Loucy (cell line): ENCODE measurements at regions not wholly inside any gene's neighbourhood (a gene's known extent, or its start where the extent isn't known, plus 50 kb on each side); places are given as distances from the start of the nearest gene placed in this dataset.

Source experiments
- H2AFZ ChIP-seq: fragments of 200-600 bp; sonication (generic); 2 replicates; pipeline ENCODE4 v1.6.0; 2016; ENCODE audit warnings: antibody characterized with exemption, mild to moderate bottlenecking, low read length, moderate library complexity
- H3F3A ChIP-seq: fragments of 200-600 bp; 2 replicates; pipeline ENCODE4 v1.6.0; 2016; ENCODE audit warnings: antibody characterized with exemption, low read depth, mild to moderate bottlenecking
- H3K27me3 ChIP-seq: fragments of 200-600 bp; sonication (generic); 2 replicates; pipeline ENCODE4 v1.6.1; 2014; ENCODE audit warnings: low read length, mild to moderate bottlenecking; ENCODE audit not compliant: insufficient read depth, poor library complexity, severe bottlenecking
- H3K36me3 ChIP-seq: fragments of 200-600 bp; sonication (generic); 2 replicates; pipeline ENCODE4 v1.6.1; 2016; ENCODE audit warnings: low read length; ENCODE audit not compliant: insufficient read depth
- H3K4me1 ChIP-seq: fragments of 200-600 bp; sonication (generic); 2 replicates; pipeline ENCODE4 v1.5.1; 2014; ENCODE audit warnings: low read length, mild to moderate bottlenecking; ENCODE audit not compliant: insufficient read depth, poor library complexity, severe bottlenecking
- H3K4me2 ChIP-seq: fragments of 200-600 bp; sonication (generic); 2 replicates; pipeline ENCODE4 v1.6.0; 2014; ENCODE audit warnings: antibody characterized with exemption, low read length, low read depth, mild to moderate bottlenecking; ENCODE audit not compliant: poor library complexity, severe bottlenecking
- H3K4me3 ChIP-seq: fragments of 200-600 bp; sonication (generic); 2 replicates; pipeline ENCODE4 v1.5.1; 2014; ENCODE audit warnings: low read length, mild to moderate bottlenecking, mixed read lengths; ENCODE audit not compliant: poor library complexity, severe bottlenecking
- H3K79me2 ChIP-seq: fragments of 200-600 bp; sonication (generic); 2 replicates; pipeline ENCODE4 v1.6.1; 2014; ENCODE audit warnings: low read length; ENCODE audit not compliant: insufficient read depth
- H3K9ac ChIP-seq: fragments of 200-600 bp; sonication (generic); 2 replicates; pipeline ENCODE4 v1.6.0; 2014; ENCODE audit warnings: mild to moderate bottlenecking, low read depth, low read length, moderate library complexity; ENCODE audit not compliant: poor library complexity, severe bottlenecking
- H3K9me2 ChIP-seq: fragments of 200-600 bp; sonication (generic); replicated peaks from 2 replicates; pipeline ENCODE4 v1.6.1; 2016; ENCODE audit warnings: low read depth, low read length, mixed read lengths
- H3K9me3 ChIP-seq: fragments of 200-600 bp; sonication (generic); 2 replicates; pipeline ENCODE4 v1.6.1; 2014; ENCODE audit warnings: mild to moderate bottlenecking, antibody characterized with exemption, low read length, low read depth; ENCODE audit not compliant: insufficient read depth
- H4K20me1 ChIP-seq: fragments of 200-600 bp; sonication (generic); 2 replicates; pipeline ENCODE4 v1.6.0; 2014; ENCODE audit warnings: antibody characterized with exemption, low read length, mild to moderate bottlenecking; ENCODE audit not compliant: insufficient read depth, poor library complexity, severe bottlenecking
- EZH2phosphoT487 ChIP-seq: fragments of 200-600 bp; IDR thresholded peaks from 2 replicates; pipeline ENCODE4 v1.6.1; 2018; ENCODE audit warnings: antibody characterized with exemption, mild to moderate bottlenecking, moderate library complexity, borderline replicate concordance
- TF ChIP-seq, protein P1 (sequence below): fragments of 200-600 bp; sonication (generic); conservative IDR thresholded peaks from 2 replicates; pipeline ENCODE4 v1.5.1; 2014; ENCODE audit warnings: mild to moderate bottlenecking, antibody characterized with exemption, low read length

DNA sequence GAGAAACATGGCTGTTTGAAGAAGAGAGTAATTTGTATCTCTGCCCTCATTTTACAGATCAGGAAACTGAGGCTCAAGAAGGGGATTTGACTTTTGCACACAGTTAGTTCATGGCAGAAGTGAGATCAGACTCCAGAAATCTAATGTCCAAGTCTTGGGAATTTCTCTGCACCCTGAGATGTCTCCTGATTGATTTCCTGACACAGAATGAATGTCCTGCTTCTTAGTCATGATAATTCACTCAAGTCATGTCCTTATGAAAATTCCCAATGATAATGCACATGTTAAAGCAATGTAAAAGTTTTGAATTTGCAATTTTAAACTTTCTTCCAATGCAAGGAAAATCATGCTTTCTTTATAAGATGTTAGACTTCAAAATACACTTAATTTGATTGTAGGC, 105.9 kb downstream of the ACKR3 start:
- Histone ChIP-seq H3K9me2 (no peaks in the 10 kb centered on the region), H3K27me3 (no peaks in the 10 kb centered on the region), H3K9me3 (peaks cover 2% of the 10 kb centered on the region; the same call in 1 of the 2 replicates), H3K4me2 (no peak overlapping the region), H3K4me3 (no peak overlapping the region), H3F3A (no peaks in the 10 kb centered on the region), H3K9ac (no peak overlapping the region), H3K4me1 (no peaks in the 10 kb centered on the region), H4K20me1 (no peaks in the 10 kb centered on the region), H2AFZ (no peak overlapping the region), H3K36me3 (no peaks in the 10 kb centered on the region), H3K79me2 (no peaks in the 10 kb centered on the region)
- TF ChIP-seq, protein P1, sequence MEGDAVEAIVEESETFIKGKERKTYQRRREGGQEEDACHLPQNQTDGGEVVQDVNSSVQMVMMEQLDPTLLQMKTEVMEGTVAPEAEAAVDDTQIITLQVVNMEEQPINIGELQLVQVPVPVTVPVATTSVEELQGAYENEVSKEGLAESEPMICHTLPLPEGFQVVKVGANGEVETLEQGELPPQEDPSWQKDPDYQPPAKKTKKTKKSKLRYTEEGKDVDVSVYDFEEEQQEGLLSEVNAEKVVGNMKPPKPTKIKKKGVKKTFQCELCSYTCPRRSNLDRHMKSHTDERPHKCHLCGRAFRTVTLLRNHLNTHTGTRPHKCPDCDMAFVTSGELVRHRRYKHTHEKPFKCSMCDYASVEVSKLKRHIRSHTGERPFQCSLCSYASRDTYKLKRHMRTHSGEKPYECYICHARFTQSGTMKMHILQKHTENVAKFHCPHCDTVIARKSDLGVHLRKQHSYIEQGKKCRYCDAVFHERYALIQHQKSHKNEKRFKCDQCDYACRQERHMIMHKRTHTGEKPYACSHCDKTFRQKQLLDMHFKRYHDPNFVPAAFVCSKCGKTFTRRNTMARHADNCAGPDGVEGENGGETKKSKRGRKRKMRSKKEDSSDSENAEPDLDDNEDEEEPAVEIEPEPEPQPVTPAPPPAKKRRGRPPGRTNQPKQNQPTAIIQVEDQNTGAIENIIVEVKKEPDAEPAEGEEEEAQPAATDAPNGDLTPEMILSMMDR, result no peak
- no peak for TF ChIP-seq EZH2phosphoT487

DNA sequence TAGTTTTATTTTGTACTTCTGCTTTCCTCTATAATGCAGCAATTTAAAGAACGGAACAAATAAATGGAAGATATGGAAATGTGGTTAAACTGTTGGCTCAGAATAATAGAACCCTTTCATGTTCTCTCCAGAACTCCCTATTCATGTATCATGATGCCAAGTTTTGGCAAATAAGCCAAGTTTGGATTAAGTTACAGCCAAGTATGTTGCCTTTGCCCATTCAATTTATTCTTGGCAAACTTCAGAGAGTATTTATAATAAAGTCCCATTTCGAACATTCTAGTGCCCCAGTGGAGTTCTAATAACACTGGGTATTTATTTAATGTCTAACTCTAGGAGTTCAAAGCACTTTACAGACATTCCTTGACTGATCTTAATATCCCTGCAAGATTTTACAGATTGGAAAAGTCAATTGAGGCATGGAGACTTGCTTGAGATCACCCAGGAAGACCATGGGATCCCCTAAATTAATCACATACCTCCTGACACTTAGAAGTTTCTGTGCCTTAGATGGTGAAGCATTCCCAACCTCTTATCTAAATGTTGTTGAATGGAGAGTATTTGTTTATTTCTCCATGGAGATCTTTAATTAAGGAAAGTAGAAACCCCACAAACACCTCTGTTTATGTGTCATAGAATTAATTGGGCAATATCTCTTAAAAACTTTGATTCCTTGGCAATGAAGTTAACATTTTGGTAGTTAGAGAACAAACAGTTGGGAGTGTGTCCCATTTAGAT, 106.7 kb downstream of the ACKR3 start:
- Histone ChIP-seq H4K20me1 (no peaks in the 10 kb centered on the region), H3K27me3 (no peaks in the 10 kb centered on the region), H3K79me2 (no peaks in the 10 kb centered on the region), H3K4me2 (no peak overlapping the region), H3K9me2 (no peaks in the 10 kb centered on the region), H3K4me3 (no peak overlapping the region), H3F3A (no peaks in the 10 kb centered on the region), H3K9me3 (no peaks in the 10 kb centered on the region; the same call in 1 of the 2 replicates), H2AFZ (no peak overlapping the region), H3K9ac (no peak overlapping the region), H3K4me1 (no peaks in the 10 kb centered on the region), H3K36me3 (no peaks in the 10 kb centered on the region)
- TF ChIP-seq EZH2phosphoT487, result no peak
- TF ChIP-seq, protein P1, result no peak

DNA sequence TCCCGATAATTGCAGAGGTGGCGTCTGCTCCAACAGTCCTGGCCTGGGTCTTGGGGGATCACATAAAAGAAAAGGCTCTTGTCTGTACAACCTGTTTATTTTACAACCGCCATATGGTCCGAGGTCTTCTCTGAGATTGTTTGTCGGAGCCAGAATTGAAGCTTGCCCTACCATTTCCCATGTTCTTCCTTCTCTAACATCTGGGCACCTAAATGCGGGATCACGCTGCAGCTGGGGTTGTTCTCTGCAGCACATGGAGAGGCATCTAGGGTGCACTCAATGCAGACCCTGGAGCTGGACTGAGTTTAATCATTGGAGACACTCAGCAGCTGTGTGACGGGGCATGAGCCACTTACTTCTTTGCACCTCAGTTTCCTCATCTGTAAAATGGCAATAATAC, 107.7 kb downstream of the ACKR3 start:
- TF ChIP-seq EZH2phosphoT487, result no peak
- TF ChIP-seq, protein P1, result no peak
- no peak overlapping the region for H3K4me3 ChIP-seq
- H3K9ac ChIP-seq, result no peak overlapping the region
- H3F3A ChIP-seq, result no peaks in the 10 kb centered on the region
- no peak overlapping the region for H3K4me2 ChIP-seq
- no peak overlapping the region for H2AFZ ChIP-seq
- no peaks in the 10 kb centered on the region for H3K36me3 ChIP-seq
- no peaks in the 10 kb centered on the region for H3K79me2 ChIP-seq
- no peaks in the 10 kb centered on the region for H4K20me1 ChIP-seq
- no peaks in the 10 kb centered on the region for H3K27me3 ChIP-seq
- H3K4me1 ChIP-seq, result no peaks in the 10 kb centered on the region
- H3K9me2 ChIP-seq, result no peaks in the 10 kb centered on the region
- no peaks in the 10 kb centered on the region for H3K9me3 ChIP-seq
